GM20431 (cell line): ENCODE measurements at regions not wholly inside any gene's neighbourhood (a gene's known extent, or its start where the extent isn't known, plus 50 kb on each side); places are given as distances from the start of the nearest gene placed in this dataset.
"Not testable (repeated sequence)": the region's sequence is repeated elsewhere in the genome, so short reads cannot be mapped to it uniquely, and the experiment has no call there.

ENCODE experiments used
- in situ Hi-C: fragments of 300-500 bp; cut with MseI, MboI; formaldehyde crosslinking; loops from one replicate; pipeline ENCODE4 v1.15.0; 2020; ENCODE audit warnings: low sequenced_read_pairs; ENCODE audit not compliant: unreplicated experiment

- in situ Hi-C loops: not testable (repeated sequence)
Observed at GRCh38 chr15:20372416-20372815, 169.2 kb downstream of the GOLGA6L6 start.

GRCh38 chr15:20369500-20369899 is 172.1 kb downstream of the GOLGA6L6 start:
- in situ Hi-C loops: no loop called here

- in situ Hi-C loops: no loop called here
Observed at GRCh38 chr15:20368974-20369373, 172.6 kb downstream of the GOLGA6L6 start.

- in situ Hi-C loops: no loop called here
Observed at GRCh38 chr15:20367093-20367492, 174.5 kb downstream of the GOLGA6L6 start.

GRCh38 chr15:20363591-20363990 is 178.0 kb downstream of the GOLGA6L6 start:
- in situ Hi-C loops: not testable (repeated sequence)

GRCh38 chr15:20361091-20361490 is 180.5 kb downstream of the GOLGA6L6 start:
- in situ Hi-C loops: no loop called here

GRCh38 chr15:20358779-20359414 is 182.7 kb downstream of the GOLGA6L6 start:
- in situ Hi-C loops: loop anchor here (10.0 kb wide), 1 partner anchor 46 kb away; no protein-coding TSS in a partner anchor

- in situ Hi-C loops: loop anchor here (10.0 kb wide), 1 partner anchor 47 kb away; no protein-coding TSS in a partner anchor
Observed at GRCh38 chr15:20358066-20358778, 183.4 kb downstream of the GOLGA6L6 start.

GRCh38 chr15:20357481-20358065 is 184.0 kb downstream of the GOLGA6L6 start:
- in situ Hi-C loops: loop anchor here (10.0 kb wide), 1 partner anchor 47 kb away; no protein-coding TSS in a partner anchor

GRCh38 chr15:20356911-20357480 is 184.6 kb downstream of the GOLGA6L6 start:
- in situ Hi-C loops: loop anchor here (10.0 kb wide), 1 partner anchor 48 kb away; no protein-coding TSS in a partner anchor

- in situ Hi-C loops: loop anchor here (10.0 kb wide), 1 partner anchor 48 kb away; no protein-coding TSS in a partner anchor
Observed at GRCh38 chr15:20356444-20356910, 185.1 kb downstream of the GOLGA6L6 start.

- in situ Hi-C loops: loop anchor here (10.0 kb wide), 1 partner anchor 49 kb away; no protein-coding TSS in a partner anchor
Observed at GRCh38 chr15:20355256-20355868, 186.2 kb downstream of the GOLGA6L6 start.

GRCh38 chr15:20354884-20355223 is 186.7 kb downstream of the GOLGA6L6 start:
- in situ Hi-C loops: loop anchor here (10.0 kb wide), 1 partner anchor 50 kb away; no protein-coding TSS in a partner anchor

GRCh38 chr15:20353966-20354883 is 187.4 kb downstream of the GOLGA6L6 start:
- in situ Hi-C loops: loop anchor here (10.0 kb wide), 1 partner anchor 51 kb away; no protein-coding TSS in a partner anchor

- in situ Hi-C loops: loop anchor here (10.0 kb wide), 1 partner anchor 52 kb away; no protein-coding TSS in a partner anchor
Observed at GRCh38 chr15:20352241-20353200, 189.1 kb downstream of the GOLGA6L6 start.

GRCh38 chr15:20351448-20351971 is 190.1 kb downstream of the GOLGA6L6 start:
- in situ Hi-C loops: loop anchor here (10.0 kb wide), 1 partner anchor 53 kb away; no protein-coding TSS in a partner anchor

- in situ Hi-C loops: loop anchor here (10.0 kb wide), 1 partner anchor 55 kb away; no protein-coding TSS in a partner anchor
Observed at GRCh38 chr15:20349774-20350498, 191.7 kb downstream of the GOLGA6L6 start.
